ENCODE measurements at regions not wholly inside any gene's neighbourhood (a gene's known extent, or its start where the extent isn't known, plus 50 kb on each side); places are given as distances from the start of the nearest gene placed in this dataset.

- TF ChIP-seq ZNF280A (IDR thresholded peaks at IDR 0.05; ENCODE audit: low read depth, partially characterized antibody) = no peak
- TF ChIP-seq YY1 (IDR thresholded peaks at IDR 0.05; ENCODE audit: borderline replicate concordance in 1 of 3, control insufficient read depth in 1 of 3, extremely low read depth in 1 of 3, insufficient read depth in 3 of 3, insufficient read length in 1 of 3, insufficient replicate concordance in 2 of 3, low read depth in 1 of 3, low read length in 2 of 3) = no peak
- no peak for TF ChIP-seq SNAPC5 (CRISPR knock-in tag; IDR thresholded peaks at IDR 0.05)
- no peak for TF ChIP-seq CEBPZ (IDR thresholded peaks at IDR 0.05; ENCODE audit: borderline replicate concordance, low read depth, low read length)
- TF ChIP-seq BMI1 (IDR thresholded peaks at IDR 0.05; ENCODE audit: low read length) = no peak
- TF ChIP-seq MEIS2 (IDR thresholded peaks at IDR 0.05; ENCODE audit: partially characterized antibody) = no peak
- TF ChIP-seq ZNF217 (CRISPR knock-in tag; IDR thresholded peaks at IDR 0.05) = no peak
- TF ChIP-seq THRA (IDR thresholded peaks at IDR 0.05) = no peak
- TF ChIP-seq TCF15 (CRISPR knock-in tag; IDR thresholded peaks at IDR 0.05) = no peak
- no peak for TF ChIP-seq PKNOX1 (IDR thresholded peaks at IDR 0.05)
Measured at GRCh38 chr3:111359261-111360030, 182.6 kb upstream of the CD96 start (continued).
